GM23338 (cell line): ENCODE measurements at regions not wholly inside any gene's neighbourhood (a gene's known extent, or its start where the extent isn't known, plus 50 kb on each side); places are given as distances from the start of the nearest gene placed in this dataset.

Source experiments
- CREB1 ChIP-seq: fragments of 250-450 bp; sonication (Bioruptor Pico); IDR thresholded peaks from 2 replicates; pipeline ENCODE4 v1.5.0; 2020; ENCODE audit warnings: low read depth, mild to moderate bottlenecking, moderate library complexity
- EZH2 ChIP-seq: fragments of 200-600 bp; sonication (generic); IDR thresholded peaks from one replicate; pipeline ENCODE4 v1.8.0; 2017; ENCODE audit warnings: antibody characterized with exemption, mild to moderate bottlenecking, low read depth; ENCODE audit not compliant: unreplicated experiment
- EZH2phosphoT487 ChIP-seq: fragments of 200-600 bp; sonication (generic); IDR thresholded peaks from one replicate; pipeline ENCODE4 v1.8.1; 2018; ENCODE audit warnings: antibody characterized with exemption; ENCODE audit not compliant: unreplicated experiment
- JUNB ChIP-seq: IDR thresholded peaks from one replicate; pipeline ENCODE4 v1.6.1; 2016; ENCODE audit warnings: antibody characterized with exemption; ENCODE audit not compliant: unreplicated experiment
- NANOG ChIP-seq: IDR thresholded peaks from 2 replicates; pipeline ENCODE4 v1.6.1; 2016; ENCODE audit warnings: antibody characterized with exemption, borderline replicate concordance
- POLR2AphosphoS5 ChIP-seq: IDR thresholded peaks from 2 replicates; pipeline ENCODE4 v1.6.1; 2016; ENCODE audit warnings: antibody characterized with exemption, low read depth
- STAT1 ChIP-seq: IDR thresholded peaks from one replicate; pipeline ENCODE4 v1.6.1; 2016; ENCODE audit warnings: antibody characterized with exemption; ENCODE audit not compliant: unreplicated experiment
- ZNF114 ChIP-seq: fragments of 250-450 bp; sonication (Bioruptor Pico); IDR thresholded peaks from 2 replicates; pipeline ENCODE4 v1.5.0; 2020; ENCODE audit warnings: mild to moderate bottlenecking, moderate library complexity
- ZNF331 ChIP-seq: fragments of 250-450 bp; sonication (Bioruptor Pico); IDR thresholded peaks from 2 replicates; pipeline ENCODE4 v1.5.0; 2020; ENCODE audit warnings: low read depth, mild to moderate bottlenecking, moderate library complexity
- TF ChIP-seq, protein P1 (sequence below), 2 experiments: fragments of 200-600 bp in 1 of 2; sonication (generic) in 1 of 2; conservative IDR thresholded peaks; 2 replicates each; pipeline versions ENCODE4 v1.5.1 to v1.6.1; 2016 to 2017; ENCODE audit warnings: antibody characterized with exemption in 2 of 2, low read depth in 2 of 2, mild to moderate bottlenecking in 2 of 2, moderate library complexity in 1 of 2
- TF ChIP-seq, protein P2 (sequence below): IDR thresholded peaks from 2 replicates; pipeline ENCODE4 v1.6.1; 2016; ENCODE audit warnings: antibody characterized with exemption
- TF ChIP-seq, protein P3 (sequence below): IDR thresholded peaks from one replicate; pipeline ENCODE4 v1.6.1; 2018; ENCODE audit warnings: antibody characterized with exemption; ENCODE audit not compliant: unreplicated experiment
- TF ChIP-seq, protein P4 (sequence below): fragments of 250-450 bp; sonication (Bioruptor Pico); IDR thresholded peaks from 2 replicates; pipeline ENCODE4 v1.5.0; 2020; ENCODE audit warnings: mild to moderate bottlenecking, moderate library complexity

DNA sequence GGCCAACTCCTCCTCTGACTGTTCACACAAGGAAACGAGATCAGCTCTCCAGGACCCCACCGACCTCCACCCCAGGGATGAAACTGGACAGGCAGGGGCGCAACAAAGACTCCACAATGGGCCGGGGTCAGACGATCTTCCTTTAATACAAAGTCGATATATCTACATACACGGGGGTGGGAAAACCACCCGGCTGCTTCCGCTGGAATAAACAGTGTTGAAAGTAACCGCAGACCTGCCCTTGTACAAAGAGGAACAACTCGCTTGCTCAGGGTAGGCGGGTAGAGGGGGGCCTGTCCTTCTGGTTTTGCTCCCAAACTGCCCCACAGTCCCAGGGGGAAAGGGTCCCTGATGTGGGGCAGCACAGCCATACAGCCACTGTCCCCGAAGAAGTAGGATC lies 135.2 kb downstream of the PTPRS start:
- TF ChIP-seq EZH2phosphoT487 (no peak), POLR2AphosphoS5 (no peak), CREB1 (CRISPR knock-in tag) (no peak), EZH2 (no peak), ZNF114 (no peak), NANOG (no peak), JUNB (no peak), STAT1 (no peak), ZNF331 (no peak)
- TF ChIP-seq, protein P1, sequence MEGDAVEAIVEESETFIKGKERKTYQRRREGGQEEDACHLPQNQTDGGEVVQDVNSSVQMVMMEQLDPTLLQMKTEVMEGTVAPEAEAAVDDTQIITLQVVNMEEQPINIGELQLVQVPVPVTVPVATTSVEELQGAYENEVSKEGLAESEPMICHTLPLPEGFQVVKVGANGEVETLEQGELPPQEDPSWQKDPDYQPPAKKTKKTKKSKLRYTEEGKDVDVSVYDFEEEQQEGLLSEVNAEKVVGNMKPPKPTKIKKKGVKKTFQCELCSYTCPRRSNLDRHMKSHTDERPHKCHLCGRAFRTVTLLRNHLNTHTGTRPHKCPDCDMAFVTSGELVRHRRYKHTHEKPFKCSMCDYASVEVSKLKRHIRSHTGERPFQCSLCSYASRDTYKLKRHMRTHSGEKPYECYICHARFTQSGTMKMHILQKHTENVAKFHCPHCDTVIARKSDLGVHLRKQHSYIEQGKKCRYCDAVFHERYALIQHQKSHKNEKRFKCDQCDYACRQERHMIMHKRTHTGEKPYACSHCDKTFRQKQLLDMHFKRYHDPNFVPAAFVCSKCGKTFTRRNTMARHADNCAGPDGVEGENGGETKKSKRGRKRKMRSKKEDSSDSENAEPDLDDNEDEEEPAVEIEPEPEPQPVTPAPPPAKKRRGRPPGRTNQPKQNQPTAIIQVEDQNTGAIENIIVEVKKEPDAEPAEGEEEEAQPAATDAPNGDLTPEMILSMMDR (conservative IDR thresholded peaks at IDR 0.05; ENCODE audit: low read depth in 2 of 2), result no peak
- TF ChIP-seq, protein P2, sequence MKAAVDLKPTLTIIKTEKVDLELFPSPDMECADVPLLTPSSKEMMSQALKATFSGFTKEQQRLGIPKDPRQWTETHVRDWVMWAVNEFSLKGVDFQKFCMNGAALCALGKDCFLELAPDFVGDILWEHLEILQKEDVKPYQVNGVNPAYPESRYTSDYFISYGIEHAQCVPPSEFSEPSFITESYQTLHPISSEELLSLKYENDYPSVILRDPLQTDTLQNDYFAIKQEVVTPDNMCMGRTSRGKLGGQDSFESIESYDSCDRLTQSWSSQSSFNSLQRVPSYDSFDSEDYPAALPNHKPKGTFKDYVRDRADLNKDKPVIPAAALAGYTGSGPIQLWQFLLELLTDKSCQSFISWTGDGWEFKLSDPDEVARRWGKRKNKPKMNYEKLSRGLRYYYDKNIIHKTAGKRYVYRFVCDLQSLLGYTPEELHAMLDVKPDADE, result no peak
- TF ChIP-seq, protein P3, sequence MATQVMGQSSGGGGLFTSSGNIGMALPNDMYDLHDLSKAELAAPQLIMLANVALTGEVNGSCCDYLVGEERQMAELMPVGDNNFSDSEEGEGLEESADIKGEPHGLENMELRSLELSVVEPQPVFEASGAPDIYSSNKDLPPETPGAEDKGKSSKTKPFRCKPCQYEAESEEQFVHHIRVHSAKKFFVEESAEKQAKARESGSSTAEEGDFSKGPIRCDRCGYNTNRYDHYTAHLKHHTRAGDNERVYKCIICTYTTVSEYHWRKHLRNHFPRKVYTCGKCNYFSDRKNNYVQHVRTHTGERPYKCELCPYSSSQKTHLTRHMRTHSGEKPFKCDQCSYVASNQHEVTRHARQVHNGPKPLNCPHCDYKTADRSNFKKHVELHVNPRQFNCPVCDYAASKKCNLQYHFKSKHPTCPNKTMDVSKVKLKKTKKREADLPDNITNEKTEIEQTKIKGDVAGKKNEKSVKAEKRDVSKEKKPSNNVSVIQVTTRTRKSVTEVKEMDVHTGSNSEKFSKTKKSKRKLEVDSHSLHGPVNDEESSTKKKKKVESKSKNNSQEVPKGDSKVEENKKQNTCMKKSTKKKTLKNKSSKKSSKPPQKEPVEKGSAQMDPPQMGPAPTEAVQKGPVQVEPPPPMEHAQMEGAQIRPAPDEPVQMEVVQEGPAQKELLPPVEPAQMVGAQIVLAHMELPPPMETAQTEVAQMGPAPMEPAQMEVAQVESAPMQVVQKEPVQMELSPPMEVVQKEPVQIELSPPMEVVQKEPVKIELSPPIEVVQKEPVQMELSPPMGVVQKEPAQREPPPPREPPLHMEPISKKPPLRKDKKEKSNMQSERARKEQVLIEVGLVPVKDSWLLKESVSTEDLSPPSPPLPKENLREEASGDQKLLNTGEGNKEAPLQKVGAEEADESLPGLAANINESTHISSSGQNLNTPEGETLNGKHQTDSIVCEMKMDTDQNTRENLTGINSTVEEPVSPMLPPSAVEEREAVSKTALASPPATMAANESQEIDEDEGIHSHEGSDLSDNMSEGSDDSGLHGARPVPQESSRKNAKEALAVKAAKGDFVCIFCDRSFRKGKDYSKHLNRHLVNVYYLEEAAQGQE, result no peak
- TF ChIP-seq, protein P4, sequence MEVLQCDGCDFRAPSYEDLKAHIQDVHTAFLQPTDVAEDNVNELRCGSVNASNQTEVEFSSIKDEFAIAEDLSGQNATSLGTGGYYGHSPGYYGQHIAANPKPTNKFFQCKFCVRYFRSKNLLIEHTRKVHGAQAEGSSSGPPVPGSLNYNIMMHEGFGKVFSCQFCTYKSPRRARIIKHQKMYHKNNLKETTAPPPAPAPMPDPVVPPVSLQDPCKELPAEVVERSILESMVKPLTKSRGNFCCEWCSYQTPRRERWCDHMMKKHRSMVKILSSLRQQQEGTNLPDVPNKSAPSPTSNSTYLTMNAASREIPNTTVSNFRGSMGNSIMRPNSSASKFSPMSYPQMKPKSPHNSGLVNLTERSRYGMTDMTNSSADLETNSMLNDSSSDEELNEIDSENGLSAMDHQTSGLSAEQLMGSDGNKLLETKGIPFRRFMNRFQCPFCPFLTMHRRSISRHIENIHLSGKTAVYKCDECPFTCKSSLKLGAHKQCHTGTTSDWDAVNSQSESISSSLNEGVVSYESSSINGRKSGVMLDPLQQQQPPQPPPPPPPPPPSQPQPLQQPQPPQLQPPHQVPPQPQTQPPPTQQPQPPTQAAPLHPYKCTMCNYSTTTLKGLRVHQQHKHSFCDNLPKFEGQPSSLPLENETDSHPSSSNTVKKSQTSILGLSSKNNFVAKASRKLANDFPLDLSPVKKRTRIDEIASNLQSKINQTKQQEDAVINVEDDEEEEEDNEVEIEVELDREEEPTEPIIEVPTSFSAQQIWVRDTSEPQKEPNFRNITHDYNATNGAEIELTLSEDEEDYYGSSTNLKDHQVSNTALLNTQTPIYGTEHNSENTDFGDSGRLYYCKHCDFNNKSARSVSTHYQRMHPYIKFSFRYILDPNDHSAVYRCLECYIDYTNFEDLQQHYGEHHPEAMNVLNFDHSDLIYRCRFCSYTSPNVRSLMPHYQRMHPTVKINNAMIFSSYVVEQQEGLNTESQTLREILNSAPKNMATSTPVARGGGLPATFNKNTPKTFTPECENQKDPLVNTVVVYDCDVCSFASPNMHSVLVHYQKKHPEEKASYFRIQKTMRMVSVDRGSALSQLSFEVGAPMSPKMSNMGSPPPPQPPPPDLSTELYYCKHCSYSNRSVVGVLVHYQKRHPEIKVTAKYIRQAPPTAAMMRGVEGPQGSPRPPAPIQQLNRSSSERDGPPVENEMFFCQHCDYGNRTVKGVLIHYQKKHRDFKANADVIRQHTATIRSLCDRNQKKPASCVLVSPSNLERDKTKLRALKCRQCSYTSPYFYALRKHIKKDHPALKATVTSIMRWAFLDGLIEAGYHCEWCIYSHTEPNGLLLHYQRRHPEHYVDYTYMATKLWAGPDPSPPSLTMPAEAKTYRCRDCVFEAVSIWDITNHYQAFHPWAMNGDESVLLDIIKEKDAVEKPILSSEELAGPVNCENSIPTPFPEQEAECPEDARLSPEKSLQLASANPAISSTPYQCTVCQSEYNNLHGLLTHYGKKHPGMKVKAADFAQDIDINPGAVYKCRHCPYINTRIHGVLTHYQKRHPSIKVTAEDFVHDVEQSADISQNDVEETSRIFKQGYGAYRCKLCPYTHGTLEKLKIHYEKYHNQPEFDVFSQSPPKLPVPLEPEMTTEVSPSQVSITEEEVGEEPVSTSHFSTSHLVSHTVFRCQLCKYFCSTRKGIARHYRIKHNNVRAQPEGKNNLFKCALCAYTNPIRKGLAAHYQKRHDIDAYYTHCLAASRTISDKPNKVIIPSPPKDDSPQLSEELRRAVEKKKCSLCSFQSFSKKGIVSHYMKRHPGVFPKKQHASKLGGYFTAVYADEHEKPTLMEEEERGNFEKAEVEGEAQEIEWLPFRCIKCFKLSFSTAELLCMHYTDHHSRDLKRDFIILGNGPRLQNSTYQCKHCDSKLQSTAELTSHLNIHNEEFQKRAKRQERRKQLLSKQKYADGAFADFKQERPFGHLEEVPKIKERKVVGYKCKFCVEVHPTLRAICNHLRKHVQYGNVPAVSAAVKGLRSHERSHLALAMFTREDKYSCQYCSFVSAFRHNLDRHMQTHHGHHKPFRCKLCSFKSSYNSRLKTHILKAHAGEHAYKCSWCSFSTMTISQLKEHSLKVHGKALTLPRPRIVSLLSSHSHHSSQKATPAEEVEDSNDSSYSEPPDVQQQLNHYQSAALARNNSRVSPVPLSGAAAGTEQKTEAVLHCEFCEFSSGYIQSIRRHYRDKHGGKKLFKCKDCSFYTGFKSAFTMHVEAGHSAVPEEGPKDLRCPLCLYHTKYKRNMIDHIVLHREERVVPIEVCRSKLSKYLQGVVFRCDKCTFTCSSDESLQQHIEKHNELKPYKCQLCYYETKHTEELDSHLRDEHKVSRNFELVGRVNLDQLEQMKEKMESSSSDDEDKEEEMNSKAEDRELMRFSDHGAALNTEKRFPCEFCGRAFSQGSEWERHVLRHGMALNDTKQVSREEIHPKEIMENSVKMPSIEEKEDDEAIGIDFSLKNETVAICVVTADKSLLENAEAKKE (CRISPR knock-in tag), result no peak
